ENCODE measurements at regions not wholly inside any gene's neighbourhood (a gene's known extent, or its start where the extent isn't known, plus 50 kb on each side); places are given as distances from the start of the nearest gene placed in this dataset.

DNA sequence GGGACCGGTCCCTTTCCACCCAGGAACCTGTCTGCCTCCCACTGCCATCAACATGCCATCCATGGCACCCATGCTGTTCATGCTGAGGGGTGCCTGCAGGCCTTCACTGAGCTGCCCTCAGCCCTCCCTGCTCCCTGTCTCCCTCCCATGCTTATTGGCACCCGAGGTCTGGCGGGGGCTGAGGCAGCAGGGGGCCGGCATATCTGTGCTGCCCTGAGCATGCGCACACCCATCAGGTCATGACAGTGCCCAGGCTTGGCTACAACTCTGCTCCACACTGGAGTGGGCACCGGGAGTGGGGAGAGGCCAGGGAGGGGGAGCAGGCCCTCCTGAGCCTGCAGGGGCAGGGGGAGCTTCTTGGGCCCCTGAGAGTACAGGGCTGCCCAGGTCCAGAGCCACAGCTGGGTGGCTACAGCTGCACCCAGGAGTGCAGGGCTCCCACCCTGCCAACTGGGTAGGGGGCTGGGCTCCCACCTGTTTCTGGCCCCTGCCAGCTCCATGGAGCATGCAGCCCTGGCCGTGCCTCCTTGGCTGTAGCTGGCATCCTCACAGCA, 395.8 kb upstream of the DMD start:
- FAIRE-seq: no peak

DNA sequence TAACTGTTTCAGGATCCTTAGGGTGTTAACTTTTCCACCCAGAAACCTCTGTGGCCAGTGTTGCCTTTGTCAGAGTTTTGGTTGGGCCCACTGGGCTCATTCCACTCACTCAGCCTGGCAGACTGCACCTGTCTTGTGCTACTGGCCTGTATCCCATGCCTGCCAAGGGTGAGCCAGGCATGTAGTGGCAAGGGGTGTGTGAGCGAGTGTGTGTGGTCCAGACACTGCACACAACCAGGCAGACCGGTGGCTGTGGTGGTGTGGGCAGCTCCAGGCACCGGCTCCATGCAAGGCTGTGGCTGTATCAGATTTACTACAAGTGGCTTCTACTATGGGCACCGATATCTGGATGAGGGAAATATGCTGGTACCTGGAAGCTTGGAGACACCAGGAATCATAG, 394.6 kb upstream of the DMD start:
- FAIRE-seq: no peak

DNA sequence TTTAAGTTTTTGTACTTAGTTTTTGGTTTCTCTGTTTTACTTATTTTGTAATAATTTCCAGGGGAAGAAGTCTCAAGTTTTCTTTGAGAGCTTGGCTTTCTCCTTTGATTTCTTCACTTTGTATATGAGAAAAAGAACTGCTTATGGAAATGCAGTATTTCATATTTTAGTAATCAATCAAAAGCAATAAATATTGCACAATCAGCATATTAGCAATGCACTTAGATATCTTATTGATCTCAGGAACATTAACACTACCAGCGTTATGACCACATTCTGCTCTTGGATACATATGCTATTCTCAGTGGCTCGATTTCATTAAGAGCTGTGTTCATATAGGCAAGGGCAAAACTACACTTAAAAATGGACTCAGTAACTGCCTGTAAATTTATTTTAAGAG, 381.0 kb upstream of the DMD start:
- no peak for FAIRE-seq

DNA sequence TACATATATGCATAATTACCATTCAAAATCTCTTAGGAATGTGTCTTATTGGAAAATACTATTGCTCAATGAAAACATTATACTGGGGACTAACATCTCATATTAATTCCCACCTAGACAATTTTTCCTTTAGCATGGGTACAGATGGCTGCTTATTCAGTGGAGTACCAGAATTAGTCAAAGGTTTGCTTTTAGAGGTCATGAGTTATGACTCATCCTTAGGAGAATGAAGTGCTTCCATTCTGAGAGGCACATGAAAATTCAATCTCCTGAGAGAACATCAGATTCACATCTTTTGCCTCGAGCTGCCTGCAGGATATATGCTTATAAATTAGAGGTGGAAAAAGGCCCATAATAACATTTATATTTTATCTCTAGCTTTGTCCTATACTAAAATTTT, 378.0 kb upstream of the DMD start:
- peak; percentile 91 for FAIRE-seq

DNA sequence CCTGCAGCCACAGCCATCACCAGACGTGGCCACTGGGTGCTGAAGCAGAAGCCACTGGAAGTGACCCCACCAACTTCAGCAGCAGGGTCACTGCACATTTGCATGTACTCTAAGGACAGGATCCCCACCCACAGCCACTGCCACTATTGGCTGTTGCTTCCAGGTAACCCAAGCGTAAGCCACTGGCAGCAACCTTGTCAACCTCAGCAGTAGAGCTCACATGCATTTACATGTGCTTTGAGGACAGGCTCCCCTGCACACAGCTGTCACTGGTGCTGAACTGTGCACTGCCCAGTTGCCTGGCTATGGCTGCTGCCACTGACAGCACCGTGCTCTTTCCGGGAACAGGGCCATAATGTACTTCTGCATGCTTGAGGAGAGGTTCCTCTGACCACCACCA, 332.4 kb upstream of the DMD start:
- FAIRE-seq: no peak

Data from islet of Langerhans (tissue), 1 donor.